Stimulated activated CD8-positive, alpha-beta memory T cell treated with anti-CD3 and anti-CD28 coated beads, Interleukin-4, amount 100 ng/mL, for 48 hours (primary cell): ENCODE measurements at regions not wholly inside any gene's neighbourhood (a gene's known extent, or its start where the extent isn't known, plus 50 kb on each side); places are given as distances from the start of the nearest gene placed in this dataset.
"Not testable (repeated sequence)": the region's sequence is repeated elsewhere in the genome, so short reads cannot be mapped to it uniquely, and the experiment has no call there.

Experiments used
- DNase-seq: peaks from one replicate; pipeline ENCODE4 v3.0.0-alpha.2; 2020

DNA sequence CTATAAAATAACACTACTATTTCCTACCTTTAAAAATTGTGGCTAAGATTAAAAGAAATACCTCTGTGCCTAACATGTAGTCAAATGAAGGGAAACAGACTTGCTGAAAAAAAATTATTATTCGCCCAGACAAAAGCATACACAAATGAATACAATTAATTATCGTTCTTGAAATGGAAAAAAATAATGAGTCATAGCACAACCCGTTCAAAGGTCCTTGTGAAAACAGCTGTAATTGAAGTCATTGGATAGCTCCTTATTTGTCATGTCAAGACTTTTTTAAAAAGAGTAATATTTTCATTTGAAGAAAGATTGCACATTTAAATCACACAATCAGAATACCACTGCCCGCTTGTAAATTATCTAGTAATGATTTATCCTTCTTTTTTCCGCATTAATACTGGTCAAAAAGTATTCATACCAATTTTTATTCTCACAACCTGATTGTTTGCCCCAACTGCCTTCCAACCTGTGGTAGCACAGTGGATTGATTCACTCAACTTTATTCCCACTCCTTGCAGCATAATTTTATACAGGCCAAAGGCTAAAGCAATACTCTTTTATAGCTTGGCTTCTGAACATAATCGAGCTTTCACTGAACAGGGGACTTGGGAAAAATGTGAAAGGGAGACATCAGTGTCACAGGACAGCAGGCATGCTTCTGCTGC, 655.2 kb upstream of the MAP3K7 start:
- DNase-seq: no peak

DNA sequence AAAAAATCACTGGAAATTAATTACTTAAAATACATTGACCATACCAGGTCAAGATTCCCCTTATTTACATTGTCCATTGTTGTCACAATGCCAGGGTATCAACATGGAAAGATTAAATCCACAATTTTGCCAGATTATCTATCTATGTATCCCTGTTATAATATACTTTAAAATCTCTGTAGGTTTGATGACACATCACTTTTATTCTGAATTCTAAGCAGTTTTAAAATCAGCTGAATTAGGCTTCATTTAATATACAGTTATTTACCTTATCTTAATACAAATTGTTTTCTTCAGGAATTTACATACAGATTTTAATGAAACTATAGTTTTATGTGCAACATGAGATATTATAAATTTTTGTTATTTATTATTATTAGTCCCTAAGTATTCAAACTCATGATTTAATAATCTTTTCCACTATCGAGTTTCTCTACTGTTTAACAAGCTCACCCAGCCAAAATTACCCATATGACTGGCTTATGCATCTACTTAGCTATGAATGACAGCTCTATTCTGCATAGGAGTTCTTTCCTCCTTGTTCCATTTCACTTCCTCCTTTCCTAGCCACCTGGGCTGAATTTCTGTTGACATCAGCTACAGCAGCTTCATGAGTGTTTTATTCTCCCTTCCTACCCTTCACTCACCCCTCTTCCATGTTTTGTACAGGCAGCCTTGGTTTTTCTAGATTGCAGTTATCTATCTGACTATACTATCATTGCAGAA, 654.2 kb upstream of the MAP3K7 start:
- DNase-seq: no peak

DNA sequence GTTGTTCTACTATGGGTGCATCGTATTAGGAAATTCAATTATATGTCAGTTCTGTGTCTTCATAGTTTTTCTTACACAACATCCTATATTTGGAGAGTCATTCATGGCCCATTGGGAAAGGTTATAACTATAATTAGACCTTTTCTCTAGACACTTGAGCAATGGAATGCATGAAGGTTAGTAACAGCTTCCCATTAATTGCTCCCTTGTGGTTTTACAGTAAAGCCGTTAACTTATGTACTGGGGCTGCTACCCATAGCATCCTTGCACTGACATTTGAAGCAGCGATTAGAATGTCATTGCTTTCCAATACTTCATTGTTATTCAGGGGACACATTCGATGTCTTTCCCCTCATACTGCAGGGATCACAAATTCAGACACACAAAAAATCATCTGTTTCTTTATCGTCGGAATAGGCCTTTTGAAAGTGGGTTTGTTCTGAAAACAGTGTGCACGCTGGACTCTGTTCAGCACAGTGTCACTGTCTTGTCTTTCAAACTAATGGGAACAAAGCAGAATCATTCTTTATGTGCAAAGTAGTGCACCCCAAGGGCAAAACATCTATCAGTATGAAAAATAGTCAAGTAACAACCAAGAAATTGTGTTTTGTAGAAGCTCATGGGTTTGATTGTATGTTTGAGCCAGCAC, 634.3 kb upstream of the MAP3K7 start:
- DNase-seq: no peak

DNA sequence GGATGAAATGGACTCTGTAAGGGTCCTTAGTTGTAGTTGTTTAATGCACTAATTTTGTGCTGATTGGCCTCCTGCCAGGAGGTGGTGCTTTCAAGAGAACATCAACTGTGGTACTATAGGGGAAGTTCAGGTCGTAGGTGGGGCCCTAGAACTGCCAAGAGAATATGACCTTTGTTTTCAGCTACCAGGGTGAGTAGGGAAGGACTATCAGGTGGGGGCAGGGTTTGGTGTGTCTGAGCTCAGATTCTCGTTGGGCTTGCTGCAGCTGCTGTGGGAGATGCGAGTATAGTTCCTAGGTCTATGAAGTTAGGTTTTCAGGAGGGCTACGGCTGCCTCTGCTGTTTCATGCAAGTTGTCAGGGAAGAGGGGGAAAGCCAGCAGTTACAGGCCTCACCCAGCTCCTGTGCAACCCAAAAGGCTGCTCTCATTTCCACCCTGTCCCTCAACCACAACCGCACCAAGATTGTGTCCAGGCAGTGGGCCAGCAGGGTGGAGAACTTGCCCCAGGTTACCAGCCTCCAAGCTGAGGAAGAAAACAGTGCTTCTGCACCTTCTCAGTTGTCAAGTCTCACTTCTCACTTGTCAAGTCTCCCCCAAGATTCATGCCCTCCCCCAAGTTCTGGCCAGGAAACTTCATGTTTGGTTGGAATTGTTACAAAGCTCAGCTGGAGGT, 626.5 kb upstream of the MAP3K7 start:
- no peak for DNase-seq

DNA sequence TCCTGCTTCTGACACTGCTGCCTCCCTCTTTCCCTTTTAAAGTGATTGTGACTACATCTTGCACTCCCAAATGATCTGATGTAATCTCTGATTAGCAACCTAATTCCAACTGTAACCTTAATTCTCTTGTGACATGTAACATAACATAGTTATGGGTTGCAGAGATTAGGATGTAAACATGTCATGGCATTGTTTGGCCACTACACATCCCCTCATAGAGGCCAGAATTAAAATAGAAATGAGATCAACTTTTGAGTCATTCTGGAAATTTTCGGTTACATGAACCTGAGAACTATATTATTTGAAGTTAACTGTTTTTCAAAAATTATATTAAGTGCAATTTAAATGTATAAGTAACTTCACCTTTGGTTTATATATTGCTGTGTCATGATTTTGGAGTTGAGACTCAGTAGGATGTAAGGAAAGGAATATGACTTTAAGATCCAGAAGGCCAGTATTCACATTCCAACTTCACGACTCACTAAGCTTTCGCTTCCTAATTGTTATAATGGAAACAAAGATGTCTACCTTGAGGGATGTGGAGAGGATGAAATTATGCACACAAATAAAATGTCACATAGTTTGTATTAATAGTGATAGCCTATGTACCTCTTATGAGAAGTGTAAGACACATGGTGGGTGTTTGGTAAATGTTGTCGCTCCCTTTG, 611.9 kb upstream of the MAP3K7 start:
- DNase-seq: no peak

DNA sequence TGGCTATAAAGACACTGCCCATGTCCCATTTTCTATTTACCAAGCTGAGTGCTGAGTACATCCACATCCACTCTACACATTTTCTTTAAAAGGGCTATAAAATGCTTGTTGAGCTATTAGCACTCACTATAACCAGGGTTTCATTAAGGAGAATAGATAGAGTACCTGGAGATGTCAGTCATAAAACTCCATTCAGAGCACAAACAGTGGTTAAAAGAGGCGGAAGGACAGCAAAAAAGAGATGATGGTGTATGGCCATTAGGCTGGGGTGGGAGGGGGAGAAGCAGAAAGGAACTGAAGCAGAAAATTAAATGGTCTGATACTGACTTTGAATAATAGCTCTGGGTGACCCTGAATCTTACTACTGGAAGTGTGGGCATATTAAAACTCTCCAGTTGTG, 609.9 kb upstream of the MAP3K7 start:
- no peak for DNase-seq

DNA sequence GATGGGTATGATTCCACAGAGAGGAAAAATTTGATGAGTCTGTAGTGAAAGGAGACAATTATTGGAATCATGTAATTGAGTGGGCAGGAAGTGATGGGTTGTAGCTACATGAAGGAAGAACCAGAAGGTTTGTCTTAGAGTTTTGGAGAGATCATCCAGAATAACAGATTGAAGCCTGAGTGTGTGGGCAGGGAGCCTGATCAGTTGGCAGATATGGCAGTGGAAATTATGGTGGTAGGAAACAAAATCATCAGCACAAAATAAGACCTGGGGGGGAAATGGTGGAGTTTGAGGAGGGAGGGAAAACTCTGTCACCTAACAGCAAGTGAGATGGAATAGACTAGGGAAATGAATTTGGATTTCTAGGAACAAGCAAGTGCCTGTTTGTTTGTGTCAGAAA, 606.6 kb upstream of the MAP3K7 start:
- DNase-seq: no peak

DNA sequence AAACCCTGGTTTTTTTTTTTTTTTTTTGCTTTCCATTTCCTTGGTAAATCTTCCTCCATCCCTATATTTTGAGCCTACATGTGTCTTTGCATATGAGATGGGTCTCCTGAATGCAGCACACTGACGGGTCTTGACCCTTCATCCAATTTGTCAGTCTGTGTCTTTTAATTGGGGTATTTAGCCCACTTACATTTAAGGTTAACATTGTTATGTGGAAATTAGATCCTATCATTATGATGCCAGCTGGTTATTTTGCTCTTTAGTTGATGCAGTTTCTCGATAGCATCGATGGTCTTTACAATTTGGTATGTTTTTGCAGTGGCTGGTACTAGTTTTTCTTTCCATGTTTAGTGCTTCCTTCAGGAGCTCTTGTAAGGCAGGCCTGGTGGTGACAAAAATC, 603.2 kb upstream of the MAP3K7 start:
- DNase-seq: not testable (repeated sequence)

DNA sequence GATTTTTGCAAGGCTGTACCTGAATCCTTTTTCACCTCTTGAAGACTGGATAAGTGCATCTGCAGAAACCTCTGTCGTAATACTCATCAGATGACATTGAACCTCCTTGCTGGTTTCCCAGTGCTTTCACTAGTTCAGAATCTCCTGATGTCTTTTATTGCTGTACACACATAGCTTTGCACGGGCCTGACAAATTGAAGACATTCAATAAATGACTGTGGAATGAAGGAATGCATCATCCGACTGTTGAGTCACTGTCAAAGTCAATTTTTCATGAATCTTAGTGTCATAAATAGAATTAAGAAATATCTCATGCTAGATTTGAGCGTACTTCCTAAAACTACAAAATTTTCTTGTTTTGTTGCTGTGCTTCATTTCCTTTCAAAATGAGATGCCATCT, 598.2 kb upstream of the MAP3K7 start:
- DNase-seq: no peak

DNA sequence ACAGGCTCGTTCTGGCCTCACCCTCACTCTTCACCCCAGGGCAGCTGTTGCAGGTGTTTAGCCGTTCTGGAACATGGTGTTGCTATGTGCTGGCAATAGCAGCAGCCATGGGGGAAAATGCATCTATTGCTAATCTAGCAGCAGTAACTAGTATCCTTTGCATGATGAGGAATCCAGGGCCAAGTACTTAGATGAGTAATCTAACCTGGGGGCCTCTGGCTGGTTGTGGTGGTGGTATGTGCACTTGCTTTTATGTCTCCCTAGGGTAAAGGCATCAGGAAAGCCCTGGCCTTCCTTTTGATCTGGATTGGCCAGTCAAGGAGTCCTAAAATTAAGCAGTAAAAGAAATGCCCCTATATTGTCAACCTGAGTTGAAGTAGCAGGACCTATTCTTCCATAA, 594.5 kb upstream of the MAP3K7 start:
- no peak for DNase-seq

DNA sequence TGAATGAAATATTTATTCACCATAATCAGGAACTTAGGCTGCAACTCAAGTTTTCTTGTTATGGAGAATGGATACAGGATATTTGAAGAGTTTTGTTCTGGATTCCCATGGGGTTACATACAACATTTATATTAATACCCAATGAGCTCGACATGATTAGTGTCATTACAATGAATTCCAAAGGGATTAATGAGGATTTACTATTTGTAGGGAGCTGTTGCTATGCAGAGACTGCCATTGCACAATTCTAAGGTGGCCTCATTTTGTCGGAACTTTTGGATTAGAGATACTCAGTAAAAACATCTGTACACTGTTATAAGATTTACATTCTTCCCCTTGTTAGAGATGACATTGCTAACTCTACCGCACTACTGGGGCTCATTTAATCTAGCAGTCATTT, 586.8 kb upstream of the MAP3K7 start:
- DNase-seq: no peak

DNA sequence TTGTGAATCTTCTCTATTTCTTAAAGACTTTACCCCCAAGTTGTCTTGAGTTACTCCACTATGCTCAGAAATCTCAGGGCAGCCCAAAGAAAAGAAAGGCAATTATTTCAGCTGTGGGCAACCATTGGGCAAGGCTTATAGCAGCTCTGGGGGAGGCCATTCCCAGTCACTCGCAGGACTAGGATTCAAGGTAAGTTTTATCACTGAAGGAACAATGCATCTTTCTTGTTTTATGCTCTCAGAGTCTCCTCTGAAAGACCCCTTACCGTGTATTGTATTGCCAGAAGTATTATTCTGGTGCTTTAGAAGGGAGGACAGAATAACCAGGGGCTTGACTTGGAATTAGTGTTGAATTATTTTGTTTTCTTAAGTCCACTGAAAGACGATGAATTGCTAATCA, 586.3 kb upstream of the MAP3K7 start:
- DNase-seq: no peak

DNA sequence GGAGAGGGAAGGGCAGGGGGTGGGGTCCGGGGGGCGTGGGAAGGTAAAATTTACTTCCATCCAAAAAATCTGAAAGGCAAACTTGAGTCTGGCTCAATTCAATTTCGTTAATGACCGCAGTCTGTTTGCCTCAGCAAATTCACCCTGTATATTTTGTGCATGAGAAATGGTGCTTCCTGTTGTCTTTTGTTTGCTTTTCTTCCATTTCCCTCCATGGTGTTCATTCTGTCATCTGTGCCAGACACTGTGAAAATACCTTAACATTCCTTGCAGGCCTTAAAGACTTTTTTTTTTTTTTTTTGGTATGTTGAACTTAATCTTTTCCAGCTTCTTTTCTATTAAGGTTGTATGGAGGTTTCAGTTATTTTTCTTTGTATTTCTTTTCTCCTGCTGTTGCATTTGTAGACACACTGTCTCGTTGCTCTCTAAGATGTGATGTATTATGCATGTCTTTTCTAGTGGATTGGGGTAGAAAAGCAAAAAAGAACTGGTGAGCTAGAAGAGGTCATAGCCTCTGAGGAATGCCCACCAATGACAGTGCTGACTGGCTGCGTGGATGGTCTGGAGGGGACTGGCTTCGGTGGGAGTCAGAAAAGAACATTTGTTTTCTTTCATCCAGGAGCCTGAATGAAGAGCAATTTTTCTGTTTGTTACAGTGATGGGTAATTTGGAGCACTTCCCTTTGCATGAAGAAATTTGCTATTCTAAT, 585.0 kb upstream of the MAP3K7 start:
- no peak for DNase-seq

DNA sequence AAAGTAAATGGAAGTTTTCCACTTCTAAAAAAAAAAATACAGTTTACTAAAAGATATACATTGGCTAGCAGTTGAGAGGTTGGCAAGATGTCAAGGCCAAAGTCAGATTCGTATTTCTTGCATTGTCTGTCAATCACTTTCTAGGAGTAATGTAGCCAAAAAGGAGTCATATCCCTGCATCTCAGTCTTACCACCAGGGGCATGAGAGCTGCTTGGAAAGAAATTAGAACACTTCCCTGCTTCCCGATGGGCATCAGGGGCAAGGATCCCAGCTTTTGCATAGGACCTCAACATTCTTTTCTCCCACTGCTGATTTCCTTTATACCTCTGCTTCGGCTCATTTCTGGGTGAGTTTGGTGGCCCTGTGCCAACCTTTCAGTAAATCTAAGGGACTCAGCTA, 581.0 kb upstream of the MAP3K7 start:
- DNase-seq: no peak

DNA sequence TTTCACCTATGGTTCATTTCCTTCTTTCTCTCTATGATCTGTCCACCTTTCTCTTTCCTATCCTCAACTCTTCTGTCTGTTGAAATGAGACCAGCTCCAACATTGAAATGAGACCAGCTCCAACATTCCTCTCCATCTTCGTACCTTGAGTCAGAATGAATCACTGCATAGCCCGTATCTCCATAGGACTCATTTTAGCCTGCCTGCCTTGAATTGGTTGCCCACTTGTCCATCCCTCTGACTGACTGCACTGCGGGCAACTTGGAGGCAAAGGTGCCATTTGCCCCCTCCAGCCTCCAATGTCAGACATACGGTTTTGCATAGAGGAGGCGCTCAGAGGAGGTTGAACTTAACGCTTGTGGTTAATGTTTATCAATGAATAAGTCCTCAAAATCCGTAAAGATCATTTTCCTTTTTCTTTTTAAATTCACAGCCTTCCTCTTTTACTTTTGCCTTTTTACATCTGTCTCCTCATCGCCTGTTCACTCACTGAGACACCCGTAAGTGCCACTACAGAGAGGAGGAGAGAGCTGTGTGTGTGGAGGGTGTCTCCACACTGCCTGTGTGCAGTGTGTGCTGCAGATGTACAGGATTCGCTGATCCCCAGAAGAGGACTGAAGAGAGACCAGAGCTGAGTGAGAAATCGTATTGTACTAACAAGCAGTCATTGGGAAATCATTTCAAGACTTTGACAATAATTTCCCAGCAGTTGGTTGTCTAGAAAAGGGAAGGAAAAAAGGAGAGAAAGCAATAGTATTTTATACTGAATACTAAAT, 579.6 kb upstream of the MAP3K7 start:
- DNase-seq: no peak

DNA sequence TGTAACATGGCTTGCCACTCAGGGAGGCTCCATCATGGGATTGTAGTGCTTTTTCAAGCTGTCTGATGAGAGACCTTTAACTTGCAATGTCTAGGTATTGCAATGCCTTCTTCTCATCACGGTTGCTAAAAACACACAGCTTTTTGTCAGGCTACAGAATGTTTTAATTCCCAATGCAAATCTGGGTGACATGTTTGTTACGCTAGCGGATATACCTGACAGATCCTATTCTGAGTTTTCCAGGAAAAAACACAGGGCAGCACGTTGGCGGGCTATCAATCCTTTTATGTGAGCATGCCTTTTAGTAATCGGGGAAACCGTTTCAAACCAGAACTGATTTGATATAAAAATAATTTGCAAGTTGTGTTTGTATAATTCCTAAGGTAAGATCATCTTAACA, 577.2 kb upstream of the MAP3K7 start:
- DNase-seq: no peak

DNA sequence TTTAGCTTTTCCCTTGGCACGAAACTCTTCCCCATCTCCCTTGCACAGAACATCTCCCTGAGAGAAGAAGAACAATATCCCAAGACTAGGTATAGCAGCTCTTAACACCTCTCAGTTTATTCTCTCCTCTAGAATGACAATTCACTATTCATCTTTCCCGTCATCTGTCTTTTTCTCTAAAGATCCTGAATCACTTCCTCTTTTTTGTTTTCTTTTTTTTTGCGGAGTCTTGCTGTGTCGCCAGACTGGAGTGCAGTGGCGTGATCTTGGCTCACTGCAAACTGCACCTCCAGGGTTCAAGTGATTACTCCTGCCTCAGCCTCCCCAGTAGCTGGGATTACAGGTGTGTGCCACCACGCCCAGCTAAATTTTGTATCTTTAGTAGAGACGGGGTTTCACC, 574.4 kb upstream of the MAP3K7 start:
- DNase-seq: no peak

DNA sequence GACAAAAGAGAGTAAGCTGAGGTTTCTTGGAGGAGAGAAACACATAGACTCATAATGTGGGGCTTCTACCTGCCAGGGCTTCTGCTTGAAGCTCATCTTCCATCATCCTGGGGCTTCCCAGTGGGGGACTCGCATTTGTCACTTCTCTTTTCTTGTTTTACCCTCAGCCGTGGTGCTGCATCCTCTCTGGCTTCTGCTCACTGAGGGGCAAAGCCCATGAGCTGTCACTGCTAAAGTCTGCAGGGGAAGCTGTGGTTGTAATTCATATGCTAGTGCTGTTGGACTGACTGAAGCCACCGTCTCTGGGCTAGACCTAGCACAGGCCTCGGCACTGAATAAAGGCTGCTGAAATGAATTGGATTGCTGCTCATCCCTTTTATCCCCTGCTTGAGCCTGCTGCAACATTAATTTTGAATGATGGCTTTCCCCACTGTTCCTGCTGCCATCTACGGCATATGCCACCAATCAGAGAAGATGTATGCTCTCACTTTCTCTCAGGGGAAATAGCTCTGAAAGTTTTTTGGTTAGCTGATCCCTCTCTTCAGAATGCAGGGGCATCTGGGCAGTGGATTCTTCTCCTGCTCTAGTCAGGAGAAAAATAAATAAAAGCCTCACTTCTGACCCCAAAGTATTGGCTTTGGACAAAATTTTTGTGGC, 568.4 kb upstream of the MAP3K7 start:
- no peak for DNase-seq

DNA sequence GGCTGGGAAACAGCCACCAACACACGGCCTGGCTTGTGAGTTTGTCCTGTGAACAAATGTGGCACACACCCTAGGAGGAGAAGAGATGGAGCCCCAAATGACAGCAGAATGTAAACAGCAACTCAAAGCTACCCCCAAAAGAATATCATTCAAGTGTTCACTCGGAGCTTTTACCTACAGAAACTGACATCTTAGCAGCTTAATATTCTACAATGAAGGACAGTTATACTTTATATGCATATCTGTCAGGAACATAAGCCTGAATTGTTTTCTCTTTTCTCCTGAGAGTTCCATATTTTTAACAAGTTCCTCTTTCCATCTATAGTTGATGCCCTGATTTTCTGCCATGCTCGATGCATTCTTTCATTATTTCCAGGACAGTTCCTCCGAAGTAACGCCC, 566.0 kb upstream of the MAP3K7 start:
- DNase-seq: no peak

DNA sequence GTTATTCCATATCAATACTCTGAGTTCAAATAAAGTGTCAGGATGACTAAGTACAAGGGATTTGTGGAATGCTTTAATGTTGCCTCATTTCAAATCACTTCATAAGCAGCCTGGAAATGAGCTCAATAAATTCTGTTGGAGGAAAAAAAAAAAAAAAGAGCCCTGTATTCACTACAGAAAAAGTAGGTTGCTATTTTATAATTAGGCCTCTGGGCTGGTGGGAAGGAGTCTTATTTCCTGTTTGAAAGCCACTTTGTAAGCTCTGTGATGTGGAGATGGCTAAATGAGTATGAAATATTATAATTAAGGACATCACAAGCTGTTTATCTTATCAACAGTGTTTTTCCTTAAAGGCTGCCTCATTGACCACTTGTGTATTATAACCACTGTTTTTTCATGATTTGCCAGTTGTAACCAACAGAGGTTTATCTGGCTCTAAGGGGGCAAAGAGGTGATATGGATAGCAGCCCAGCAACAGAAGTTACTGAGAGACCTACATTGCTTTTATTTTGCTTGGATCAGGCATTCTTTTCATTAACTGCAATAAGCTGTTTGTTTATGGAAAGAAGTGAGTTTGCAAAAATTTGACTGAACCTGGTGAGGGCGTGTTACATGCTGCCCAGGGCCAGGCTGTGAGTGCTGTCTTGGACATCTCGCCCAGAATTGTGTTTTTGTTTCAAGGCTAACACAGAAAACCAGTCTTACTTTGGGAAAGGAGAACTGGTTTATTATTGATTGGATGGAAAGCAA, 563.3 kb upstream of the MAP3K7 start:
- no peak for DNase-seq
